ENCODE measurements at regions not wholly inside any gene's neighbourhood (a gene's known extent, or its start where the extent isn't known, plus 50 kb on each side); places are given as distances from the start of the nearest gene placed in this dataset.

- TF ChIP-seq CTCF (IDR thresholded peaks at IDR 0.05): no peak
- TF ChIP-seq POLR2AphosphoS5 (IDR thresholded peaks at IDR 0.05): no peak
- TF ChIP-seq POLR2A (IDR thresholded peaks at IDR 0.05): no peak
- TF ChIP-seq EP300 (IDR thresholded peaks at IDR 0.05): no peak
- H3K4me3 ChIP-seq: no peak overlapping the region
- no peaks in the 10 kb centered on the region for H3K27me3 ChIP-seq
- no peaks in the 10 kb centered on the region for H3K36me3 ChIP-seq
- 75 to 80% methylated on average over 2 of the region's 2 CpGs for WGBS, 2 donors (ENCODE audit: low coverage in 1 of 2)
- ATAC-seq: no peak
- no peaks in the 10 kb centered on the region for H3K9me3 ChIP-seq
- H3K27ac ChIP-seq: no peak overlapping the region
- no peaks in the 10 kb centered on the region for H3K4me1 ChIP-seq
These were observed 113.0 kb upstream of the PTPRG start for GRCh38 chr3:61448378-61448777.

GRCh38 chr3:61449327-61450040, 111.9 kb upstream of the PTPRG start:
- Histone ChIP-seq H3K4me3 (no peak overlapping the region), H3K36me3 (no peaks in the 10 kb centered on the region), H3K27ac (no peak overlapping the region), H3K4me1 (no peaks in the 10 kb centered on the region), H3K9me3 (no peaks in the 10 kb centered on the region), H3K27me3 (no peaks in the 10 kb centered on the region)
- TF ChIP-seq POLR2A (IDR thresholded peaks at IDR 0.05) (no peak), POLR2AphosphoS5 (IDR thresholded peaks at IDR 0.05) (no peak), CTCF (IDR thresholded peaks at IDR 0.05) (no peak), EP300 (IDR thresholded peaks at IDR 0.05) (no peak)
- ATAC-seq: no peak
- WGBS, 2 donors (ENCODE audit: low coverage in 1 of 2): 82 to 88% methylated on average over 2 to 3 of the region's 3 CpGs

- TF ChIP-seq CTCF (IDR thresholded peaks at IDR 0.05): no peak
- TF ChIP-seq POLR2AphosphoS5 (IDR thresholded peaks at IDR 0.05): no peak
- TF ChIP-seq POLR2A (IDR thresholded peaks at IDR 0.05): no peak
- no peak for TF ChIP-seq EP300 (IDR thresholded peaks at IDR 0.05)
- no peaks in the 10 kb centered on the region for H3K4me1 ChIP-seq
- H3K9me3 ChIP-seq: no peaks in the 10 kb centered on the region
- 20 to 22% methylated on average over 2 of the region's 2 CpGs for WGBS, 2 donors (ENCODE audit: low coverage in 1 of 2)
- H3K36me3 ChIP-seq: no peaks in the 10 kb centered on the region
- H3K27me3 ChIP-seq: no peaks in the 10 kb centered on the region
- H3K27ac ChIP-seq: no peak overlapping the region
- no peak for ATAC-seq
- H3K4me3 ChIP-seq: no peak overlapping the region
These were observed 110.5 kb upstream of the PTPRG start for GRCh38 chr3:61450866-61451265.

GRCh38 chr3:61451841-61452240, 109.5 kb upstream of the PTPRG start:
- no peaks in the 10 kb centered on the region for H3K27me3 ChIP-seq
- no peaks in the 10 kb centered on the region for H3K4me1 ChIP-seq
- H3K4me3 ChIP-seq: no peak overlapping the region
- no peaks in the 10 kb centered on the region for H3K36me3 ChIP-seq
- H3K27ac ChIP-seq: no peak overlapping the region
- H3K9me3 ChIP-seq: no peaks in the 10 kb centered on the region
- ATAC-seq: no peak
- TF ChIP-seq CTCF (IDR thresholded peaks at IDR 0.05) (no peak), EP300 (IDR thresholded peaks at IDR 0.05) (no peak), POLR2AphosphoS5 (IDR thresholded peaks at IDR 0.05) (no peak), POLR2A (IDR thresholded peaks at IDR 0.05) (no peak)
- WGBS, 2 donors (ENCODE audit: low coverage in 1 of 2): 85 to 92% methylated on average over 1 to 4 of the region's 4 CpGs

- no peak for ATAC-seq
- Histone ChIP-seq H3K9me3 (no peaks in the 10 kb centered on the region), H3K27me3 (no peaks in the 10 kb centered on the region), H3K4me1 (no peaks in the 10 kb centered on the region), H3K27ac (no peak overlapping the region), H3K4me3 (no peak overlapping the region), H3K36me3 (no peaks in the 10 kb centered on the region)
- TF ChIP-seq POLR2AphosphoS5 (IDR thresholded peaks at IDR 0.05): no peak
- TF ChIP-seq CTCF (IDR thresholded peaks at IDR 0.05): no peak
- no peak for TF ChIP-seq POLR2A (IDR thresholded peaks at IDR 0.05)
- no peak for TF ChIP-seq EP300 (IDR thresholded peaks at IDR 0.05)
- 74 to 87% methylated on average over 4 to 6 of the region's 6 CpGs for WGBS, 2 donors (ENCODE audit: low coverage in 1 of 2)
These were observed 108.8 kb upstream of the PTPRG start for GRCh38 chr3:61452535-61453090.

All from gastroesophageal sphincter (tissue), 4 donors.